COLO668 (cell line): ENCODE measurements at regions not wholly inside any gene's neighbourhood (a gene's known extent, or its start where the extent isn't known, plus 50 kb on each side); places are given as distances from the start of the nearest gene placed in this dataset.
"Not testable (repeated sequence)": the region's sequence is repeated elsewhere in the genome, so short reads cannot be mapped to it uniquely, and the experiment has no call there.

Experiments used
- DNase-seq: peaks from one replicate; lab custom pipeline; 2025; ENCODE audit not compliant: unreplicated experiment; lab: John Stamatoyannopoulos, UW

GRCh38 chr5:154626876-154627557 is 128.2 kb upstream of the LARP1 start:
- DNase-seq, result no peak

- no peak for DNase-seq
Measured at GRCh38 chr5:154625031-154625430, 130.1 kb upstream of the LARP1 start.

- no peak for DNase-seq
Measured at GRCh38 chr5:154624341-154624740, 130.8 kb upstream of the LARP1 start.

GRCh38 chr5:154620411-154620810 is 134.8 kb upstream of the LARP1 start:
- DNase-seq, result no peak

- DNase-seq, result no peak
Measured at GRCh38 chr5:154618696-154619095, 136.5 kb upstream of the LARP1 start.

DNA sequence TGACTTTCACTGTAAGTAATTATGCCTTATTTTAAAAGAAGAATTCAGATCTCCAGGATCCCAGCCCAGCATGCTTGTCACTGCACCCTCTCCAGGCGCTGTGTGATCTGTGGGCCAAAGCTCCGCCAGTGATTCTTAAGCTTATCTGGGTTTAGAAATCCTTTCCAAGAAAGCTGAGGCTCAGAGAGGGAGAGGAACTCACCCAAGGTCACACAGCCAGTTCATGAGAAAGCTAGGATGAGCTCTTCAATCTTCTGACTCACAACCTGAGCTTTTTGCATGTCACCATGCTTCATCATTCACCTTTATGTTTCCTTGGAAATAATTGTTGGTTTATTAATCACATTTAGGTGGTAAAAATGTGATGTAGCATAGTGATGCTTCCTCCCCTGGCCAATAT is 136.6 kb upstream of the HAND1 start:
- no peak for DNase-seq

DNA sequence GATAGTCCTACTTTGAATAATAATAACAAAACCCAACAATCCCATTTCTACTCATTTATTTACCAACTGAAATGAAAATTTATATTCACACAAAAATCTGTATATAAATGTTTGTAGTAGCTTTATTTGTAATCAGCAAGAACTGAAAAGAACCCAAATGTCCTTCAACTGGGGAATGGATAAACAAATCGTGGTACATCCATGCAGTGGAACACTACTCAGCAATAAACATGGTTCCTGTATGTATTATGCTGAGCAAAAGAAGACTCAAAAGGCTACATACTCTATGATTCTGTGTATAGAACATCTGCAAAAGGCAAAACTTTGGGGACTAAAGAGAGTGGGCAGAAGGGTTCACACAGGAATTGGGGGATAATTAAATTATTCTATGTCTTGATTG is 136.1 kb upstream of the HAND1 start:
- DNase-seq, result no peak

DNA sequence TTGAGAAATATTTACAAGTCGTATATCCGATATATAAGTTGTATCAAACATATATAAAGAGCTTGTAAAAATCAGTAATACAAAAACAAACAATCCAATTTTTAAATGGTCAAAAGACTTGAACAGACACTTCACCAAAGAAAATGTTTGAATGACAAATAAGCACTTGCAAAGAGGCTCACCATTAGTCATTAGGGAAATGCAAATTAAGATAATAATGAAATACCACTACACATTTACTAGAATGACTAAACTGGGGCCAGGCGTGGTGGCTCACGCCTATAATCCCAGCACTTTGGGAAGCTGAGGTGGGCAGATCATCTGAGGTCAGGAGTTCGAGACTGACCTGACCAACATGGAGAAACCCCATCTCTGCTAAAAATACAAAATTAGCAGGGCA is 134.6 kb upstream of the HAND1 start:
- no peak for DNase-seq

DNA sequence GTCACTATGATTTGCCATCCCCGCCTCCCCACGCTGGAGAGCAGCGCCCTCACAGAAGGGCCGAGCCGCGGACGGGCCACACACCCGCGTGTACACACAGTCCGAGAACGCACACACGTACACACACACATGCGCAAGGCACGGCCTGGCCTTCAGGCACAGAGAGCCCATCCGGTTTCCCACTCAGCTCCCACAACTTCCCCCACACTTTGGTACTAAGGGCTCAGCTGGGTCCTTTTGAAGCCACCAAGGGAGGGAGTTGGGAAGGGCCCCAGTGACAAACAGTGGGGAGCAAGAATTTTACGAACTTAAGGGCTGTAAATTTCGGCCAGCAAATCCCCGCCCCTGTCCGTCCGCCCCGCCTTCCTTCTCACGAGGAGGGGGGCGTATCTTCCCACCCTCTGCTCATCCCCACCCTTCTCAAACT is 133.3 kb upstream of the HAND1 start:
- DNase-seq, result no peak

DNA sequence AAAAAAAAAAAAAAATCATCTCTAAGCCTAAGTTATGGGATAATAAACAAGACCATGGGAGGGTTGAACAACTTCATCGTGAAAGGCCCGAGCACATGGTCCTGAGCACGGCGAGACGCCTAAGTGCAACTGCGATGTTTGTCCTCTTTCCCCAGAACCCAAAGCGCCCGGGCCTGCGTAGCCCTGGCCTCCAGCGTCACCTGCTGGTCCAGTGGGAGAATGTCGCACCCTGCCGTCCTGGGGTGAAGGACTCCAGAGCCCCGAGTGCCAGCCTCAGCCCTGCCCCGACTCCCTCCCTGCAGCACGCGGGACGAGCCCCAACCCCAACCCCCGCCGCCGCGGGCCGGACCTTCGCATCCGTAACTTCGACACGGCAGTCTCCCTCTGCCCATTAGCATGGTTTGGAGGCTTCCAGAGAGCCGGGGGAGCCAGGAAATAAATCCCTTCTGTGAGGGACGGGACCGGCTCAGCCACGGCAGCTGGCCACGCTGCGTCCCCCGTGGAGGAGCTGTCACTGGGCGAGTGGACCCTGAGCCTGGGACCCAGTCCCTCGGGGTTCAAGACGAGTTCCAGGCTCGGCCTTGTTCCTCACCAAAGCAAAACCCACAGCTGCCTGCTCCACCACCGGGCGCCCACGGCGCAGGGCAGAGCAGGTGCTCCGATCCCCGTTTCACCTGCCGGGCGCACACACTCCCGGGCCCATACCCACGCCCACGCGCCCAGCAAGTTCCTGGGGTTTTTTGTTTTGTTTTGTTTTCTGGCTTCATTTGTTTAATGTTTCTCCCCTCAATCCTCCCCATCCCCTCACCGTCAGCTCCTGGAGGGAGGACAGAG is 132.5 kb upstream of the HAND1 start:
- DNase-seq, result peak; percentile 63

DNA sequence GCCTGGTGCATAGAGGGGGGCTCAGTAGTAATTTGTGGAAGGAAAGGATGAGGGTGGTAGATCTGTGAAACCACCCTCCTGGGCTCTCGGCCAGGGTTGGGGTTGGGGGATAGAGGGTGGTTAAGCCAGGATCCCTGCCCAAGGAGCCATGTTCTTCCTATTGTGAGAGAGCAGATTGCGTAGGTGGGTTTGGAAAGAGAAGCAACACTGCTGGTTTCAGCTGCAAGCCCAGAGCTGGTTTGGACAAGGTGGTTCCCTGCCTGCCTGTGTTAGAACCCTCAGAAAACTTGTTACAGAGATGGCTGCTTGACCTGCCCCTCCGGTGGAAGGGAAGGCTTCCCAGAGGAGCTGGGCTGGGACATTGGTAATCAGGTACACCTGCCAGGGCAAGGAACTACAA is 131.2 kb upstream of the HAND1 start:
- DNase-seq, result no peak

GRCh38 chr5:154608531-154609011 is 130.5 kb upstream of the HAND1 start:
- no peak for DNase-seq

DNA sequence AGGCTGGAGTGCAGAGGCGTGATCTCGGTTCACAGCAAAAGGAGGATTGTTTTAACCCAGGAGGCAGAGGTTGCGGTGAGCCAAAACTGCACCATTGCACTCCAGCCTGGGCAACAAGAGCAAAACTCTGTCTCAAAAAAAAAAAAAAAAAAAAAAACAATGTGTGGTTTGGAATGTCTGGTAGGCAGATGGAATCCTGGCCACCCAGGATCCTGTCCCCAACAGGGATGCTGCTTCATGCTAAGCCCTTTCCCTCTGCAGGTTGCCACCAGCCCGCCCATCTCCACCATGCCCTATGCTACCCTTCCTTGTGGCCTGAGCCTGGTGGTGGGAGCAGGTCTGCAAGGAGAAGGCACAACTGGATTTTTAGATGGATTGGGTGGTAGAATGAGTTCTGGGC is 129.7 kb upstream of the HAND1 start:
- DNase-seq, result no peak

DNA sequence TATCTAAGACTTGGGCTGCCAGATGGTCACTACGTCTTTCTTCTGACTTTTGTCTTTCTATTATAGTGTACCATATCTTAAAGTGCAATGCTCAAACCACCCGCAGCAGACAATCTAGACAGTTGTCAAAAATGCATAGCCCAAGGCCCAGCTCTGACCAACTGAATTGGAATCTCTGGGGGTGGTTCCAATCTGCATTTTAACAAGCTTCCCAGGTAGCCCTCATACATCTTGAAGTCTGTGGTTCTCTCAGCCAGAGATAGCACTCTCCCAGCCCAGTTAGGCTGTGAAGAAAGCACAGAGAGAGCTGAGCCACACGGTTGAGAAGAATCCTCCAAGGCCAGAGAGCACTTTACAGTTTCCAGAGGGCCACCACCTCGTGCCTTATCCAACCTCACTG is 128.2 kb upstream of the HAND1 start:
- no peak for DNase-seq

GRCh38 chr5:154603953-154604679 is 126.1 kb upstream of the HAND1 start:
- DNase-seq, result no peak

DNA sequence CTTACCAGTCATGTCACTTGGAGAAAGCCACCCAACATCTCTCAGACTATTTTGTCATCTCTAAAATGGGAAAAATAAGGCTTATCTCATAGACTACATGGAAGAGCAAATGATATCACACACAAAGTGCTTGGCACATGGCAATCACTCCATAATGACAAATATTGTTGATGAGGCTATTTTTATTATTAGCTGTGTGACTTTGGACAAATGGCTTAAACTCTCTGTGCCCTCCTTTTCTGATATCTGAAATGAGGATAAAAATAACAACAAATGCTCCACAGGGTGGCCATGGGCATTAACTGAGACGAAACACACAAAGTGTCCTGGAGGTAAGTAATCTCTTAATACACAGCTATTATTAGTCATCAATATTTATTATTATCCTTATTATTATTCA is 125.5 kb upstream of the HAND1 start:
- DNase-seq, result no peak

DNA sequence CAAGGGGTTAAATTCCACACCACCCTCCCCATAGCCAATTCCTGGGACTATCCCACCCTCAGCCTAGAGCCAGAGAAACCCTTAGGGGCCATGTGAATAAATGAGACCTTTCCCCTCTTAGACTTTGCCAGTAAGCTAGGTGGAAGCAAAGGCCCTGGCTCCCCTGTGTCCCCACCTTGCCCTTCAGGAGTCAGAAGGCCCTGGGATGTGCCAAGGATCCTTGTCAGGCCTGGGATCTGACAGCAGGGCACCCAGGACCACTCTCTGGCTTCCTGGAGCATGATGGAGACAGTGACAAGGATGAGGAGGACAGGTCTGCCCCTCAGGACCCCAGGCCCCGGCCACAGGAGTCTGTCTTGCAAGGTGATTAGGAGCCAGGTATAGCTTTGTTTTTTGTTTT is 125.0 kb upstream of the HAND1 start:
- no peak for DNase-seq

GRCh38 chr5:154601014-154601413 is 123.0 kb upstream of the HAND1 start:
- no peak for DNase-seq

DNA sequence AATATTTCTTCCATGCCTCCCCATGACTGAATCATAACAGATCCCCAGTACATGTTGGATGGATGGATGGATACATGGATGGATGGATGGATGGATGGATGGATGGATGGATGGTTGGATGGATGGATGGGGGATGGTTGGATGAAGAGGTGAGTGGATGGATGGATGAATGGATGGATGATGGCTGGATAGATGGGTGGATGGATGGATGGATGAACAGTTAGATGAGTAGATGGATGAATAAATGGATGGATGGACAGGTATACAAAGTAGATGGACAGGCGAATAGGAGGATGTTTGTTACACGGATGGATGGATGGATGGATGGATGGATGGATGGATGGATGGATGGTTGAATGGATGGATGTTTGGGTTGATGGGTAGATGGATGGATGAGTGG is 120.0 kb upstream of the HAND1 start:
- no peak for DNase-seq

- DNase-seq, result not testable (repeated sequence)
Measured at GRCh38 chr5:154596844-154597243, 118.8 kb upstream of the HAND1 start.

GRCh38 chr5:154595662-154596061 is 117.6 kb upstream of the HAND1 start:
- no peak for DNase-seq

- DNase-seq, result no peak
Measured at GRCh38 chr5:154593796-154594195, 115.8 kb upstream of the HAND1 start.
